ENCODE measurements at regions not wholly inside any gene's neighbourhood (a gene's known extent, or its start where the extent isn't known, plus 50 kb on each side); places are given as distances from the start of the nearest gene placed in this dataset.
"Not testable (repeated sequence)": the region's sequence is repeated elsewhere in the genome, so short reads cannot be mapped to it uniquely, and the experiment has no call there.

DNA sequence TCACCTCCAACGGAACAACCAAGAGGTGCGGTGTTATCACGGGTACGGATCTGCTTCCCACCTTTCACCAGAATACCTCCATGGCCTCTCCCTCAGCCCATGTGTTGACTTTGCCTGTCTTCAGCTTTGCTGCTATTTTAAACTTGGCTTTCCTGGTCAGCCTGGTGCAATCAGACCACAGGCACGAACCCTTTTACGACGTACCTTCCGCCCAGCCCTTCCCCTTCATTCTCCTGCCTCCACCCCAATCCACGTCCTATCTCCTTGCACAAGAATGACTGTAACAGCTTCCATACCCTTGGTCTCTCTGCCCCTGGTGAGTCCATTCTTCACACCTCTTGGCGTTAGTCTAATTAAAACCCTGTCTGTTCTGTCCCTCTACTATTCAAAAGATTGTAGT, 431.7 kb downstream of the EFNB2 start:
- Mint-ChIP-seq H3K27ac (no peak overlapping the region), H3K27me3 (no peaks in the 10 kb centered on the region), H3K4me1 (ENCODE audit: low read depth) (no peaks in the 10 kb centered on the region), H3K36me3 (ENCODE audit: low read depth) (no peaks in the 10 kb centered on the region), H3K9me3 (no peaks in the 10 kb centered on the region), H3K4me3 (no peak overlapping the region)
- no peak for DNase-seq

DNA sequence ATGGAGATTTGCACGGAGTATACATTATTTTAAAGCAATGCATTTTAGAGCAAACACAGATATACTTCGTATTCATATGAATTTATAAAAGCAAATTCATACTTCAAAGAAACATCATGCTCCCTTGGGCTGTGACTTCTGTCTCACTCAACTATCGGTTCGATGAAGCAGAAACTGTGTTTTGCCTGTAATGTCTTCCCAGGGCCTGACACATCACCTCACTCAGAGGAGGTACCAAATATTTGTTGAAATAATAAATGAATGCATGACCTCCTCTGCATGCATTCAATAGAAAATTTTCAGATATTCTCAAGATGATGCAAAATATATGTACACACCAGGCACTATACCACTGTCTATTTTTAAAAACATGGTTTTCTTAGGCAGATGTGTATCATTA, 432.7 kb downstream of the EFNB2 start:
- Mint-ChIP-seq H3K27ac (no peak overlapping the region), H3K36me3 (ENCODE audit: low read depth) (no peaks in the 10 kb centered on the region), H3K4me1 (ENCODE audit: low read depth) (no peaks in the 10 kb centered on the region), H3K27me3 (no peaks in the 10 kb centered on the region), H3K4me3 (no peak overlapping the region), H3K9me3 (no peaks in the 10 kb centered on the region)
- no peak for DNase-seq

DNA sequence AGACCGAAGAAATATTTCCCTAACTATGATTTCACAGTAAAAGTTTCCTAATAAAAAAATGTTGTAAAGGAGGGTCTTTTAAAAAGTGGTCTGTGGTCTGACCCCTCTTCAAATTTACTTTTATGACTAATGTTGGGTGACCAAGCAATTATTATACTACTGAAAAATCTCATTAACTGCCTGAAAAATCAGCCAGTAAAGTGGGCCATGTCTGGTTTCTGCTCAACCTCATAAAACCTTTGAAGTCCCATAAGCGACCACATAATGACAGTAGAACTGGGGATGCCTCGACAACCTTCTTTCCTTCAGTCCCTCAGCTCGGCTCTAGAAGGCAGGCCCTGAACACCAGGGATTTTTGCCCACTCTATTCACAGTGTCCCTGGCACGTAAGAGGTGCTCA, 434.3 kb downstream of the EFNB2 start:
- DNase-seq = no peak
- Mint-ChIP-seq H3K27me3 (no peaks in the 10 kb centered on the region), H3K9me3 (no peaks in the 10 kb centered on the region), H3K27ac (no peak overlapping the region), H3K4me3 (no peak overlapping the region), H3K4me1 (ENCODE audit: low read depth) (no peaks in the 10 kb centered on the region), H3K36me3 (ENCODE audit: low read depth) (no peaks in the 10 kb centered on the region)

DNA sequence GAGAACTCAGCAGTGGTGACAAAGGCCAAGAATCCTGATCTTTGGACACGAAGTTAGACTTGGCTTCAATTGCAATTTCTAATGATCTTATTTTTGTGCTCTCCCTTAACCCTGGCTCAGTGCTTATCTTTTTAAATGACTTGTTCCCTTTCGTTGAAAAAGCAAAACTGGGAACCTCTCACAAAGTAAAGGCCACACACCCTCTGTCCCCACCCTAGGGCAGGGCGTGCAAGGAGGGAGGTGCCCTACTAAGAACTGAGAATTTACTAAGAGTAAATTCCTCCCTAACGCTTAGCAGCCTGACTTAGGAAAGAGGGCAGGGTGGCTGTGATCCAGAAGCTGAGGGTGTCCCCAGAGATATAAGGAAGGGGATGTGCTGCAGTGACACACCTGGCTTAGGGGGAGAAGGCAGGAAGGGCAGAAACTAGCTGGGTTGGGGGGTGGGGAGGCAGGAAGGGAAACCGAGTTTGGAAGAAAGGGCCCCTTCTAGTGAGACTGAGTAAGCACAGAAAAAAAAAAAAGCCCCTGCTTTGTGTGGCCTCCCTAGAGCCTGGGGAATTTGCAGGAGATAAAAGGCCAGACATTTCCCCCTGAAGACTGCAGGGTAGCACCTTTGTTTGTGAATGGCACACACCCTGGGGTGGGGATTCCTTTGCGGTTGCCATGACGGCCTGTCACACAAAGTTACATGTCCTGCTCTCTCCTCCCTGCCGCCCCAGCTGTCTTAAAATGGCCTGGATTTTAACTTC, 435.1 kb downstream of the EFNB2 start:
- no peaks in the 10 kb centered on the region for H3K4me1 Mint-ChIP-seq (ENCODE audit: low read depth)
- H3K27ac Mint-ChIP-seq = no peak overlapping the region
- no peaks in the 10 kb centered on the region for H3K36me3 Mint-ChIP-seq (ENCODE audit: low read depth)
- H3K4me3 Mint-ChIP-seq = no peak overlapping the region
- DNase-seq = no peak
- no peaks in the 10 kb centered on the region for H3K9me3 Mint-ChIP-seq
- no peaks in the 10 kb centered on the region for H3K27me3 Mint-ChIP-seq

DNA sequence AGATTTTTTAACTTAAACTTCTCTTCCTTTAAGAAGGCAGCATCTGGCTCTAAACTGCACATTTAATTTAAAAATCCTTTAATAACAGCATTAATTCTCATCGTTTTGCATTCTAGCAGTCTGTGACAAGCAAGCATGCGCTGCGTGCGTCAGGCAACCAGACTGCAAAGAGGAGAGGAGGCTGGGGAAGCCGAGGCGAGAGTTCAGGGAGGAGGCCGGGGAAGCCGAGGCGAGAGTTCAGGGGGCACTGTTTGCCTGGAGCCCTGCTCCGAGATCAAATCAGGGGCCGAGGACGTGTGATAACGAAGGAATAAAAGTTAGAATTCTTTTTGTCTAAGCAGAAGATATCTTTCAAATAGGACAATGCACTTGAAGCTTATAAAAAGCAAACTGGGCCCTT, 435.7 kb downstream of the EFNB2 start:
- H3K4me1 Mint-ChIP-seq (ENCODE audit: low read depth) = no peaks in the 10 kb centered on the region
- no peak overlapping the region for H3K27ac Mint-ChIP-seq
- no peak for DNase-seq
- no peaks in the 10 kb centered on the region for H3K27me3 Mint-ChIP-seq
- H3K4me3 Mint-ChIP-seq = no peak overlapping the region
- no peaks in the 10 kb centered on the region for H3K36me3 Mint-ChIP-seq (ENCODE audit: low read depth)
- no peaks in the 10 kb centered on the region for H3K9me3 Mint-ChIP-seq

DNA sequence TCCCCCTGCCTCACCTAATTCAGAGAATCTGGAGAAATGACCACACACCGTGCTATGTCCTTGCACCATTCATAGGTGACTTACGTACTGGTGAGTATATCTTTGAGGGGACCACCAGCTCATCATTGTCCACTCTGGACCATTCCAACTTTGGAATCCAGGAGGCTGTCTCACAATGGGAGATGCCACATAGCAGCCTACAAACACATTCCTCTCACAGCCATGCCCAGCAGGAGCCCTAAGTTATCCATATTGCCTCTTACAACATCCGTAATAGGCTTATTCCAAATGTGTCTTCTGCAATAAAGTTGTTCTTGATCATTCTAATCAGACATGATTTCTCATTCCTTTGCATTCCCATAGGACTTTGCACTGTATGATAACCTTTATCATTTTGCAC, 436.7 kb downstream of the EFNB2 start:
- Mint-ChIP-seq H3K27ac (no peak overlapping the region), H3K9me3 (no peaks in the 10 kb centered on the region), H3K36me3 (ENCODE audit: low read depth) (no peaks in the 10 kb centered on the region), H3K27me3 (no peaks in the 10 kb centered on the region), H3K4me3 (no peak overlapping the region), H3K4me1 (ENCODE audit: low read depth) (no peaks in the 10 kb centered on the region)
- DNase-seq = no peak

DNA sequence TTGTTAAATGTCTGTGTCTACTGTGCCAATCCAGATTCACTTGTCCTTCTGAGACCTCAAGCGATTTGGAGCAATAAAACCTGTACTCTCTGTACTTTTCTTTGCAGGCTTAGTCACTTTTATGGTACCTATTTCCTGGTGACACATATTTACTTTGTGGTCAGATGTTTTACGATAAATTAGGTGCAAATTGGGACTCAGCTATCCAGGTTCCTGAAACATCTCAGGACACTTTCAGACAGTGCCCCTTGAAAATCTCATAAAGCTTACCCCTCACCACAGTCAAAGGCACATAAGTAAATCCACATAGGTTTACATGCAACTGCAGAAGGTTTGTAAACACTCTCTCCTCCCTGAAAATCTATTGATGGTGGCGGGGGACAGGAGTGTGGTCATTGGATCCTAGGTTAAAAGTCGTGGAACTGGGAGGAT, 438.8 kb downstream of the EFNB2 start:
- Mint-ChIP-seq H3K4me1 (ENCODE audit: low read depth) (no peaks in the 10 kb centered on the region), H3K27ac (no peak overlapping the region), H3K9me3 (no peaks in the 10 kb centered on the region), H3K4me3 (no peak overlapping the region), H3K27me3 (no peaks in the 10 kb centered on the region), H3K36me3 (ENCODE audit: low read depth) (no peaks in the 10 kb centered on the region)
- no peak for DNase-seq

DNA sequence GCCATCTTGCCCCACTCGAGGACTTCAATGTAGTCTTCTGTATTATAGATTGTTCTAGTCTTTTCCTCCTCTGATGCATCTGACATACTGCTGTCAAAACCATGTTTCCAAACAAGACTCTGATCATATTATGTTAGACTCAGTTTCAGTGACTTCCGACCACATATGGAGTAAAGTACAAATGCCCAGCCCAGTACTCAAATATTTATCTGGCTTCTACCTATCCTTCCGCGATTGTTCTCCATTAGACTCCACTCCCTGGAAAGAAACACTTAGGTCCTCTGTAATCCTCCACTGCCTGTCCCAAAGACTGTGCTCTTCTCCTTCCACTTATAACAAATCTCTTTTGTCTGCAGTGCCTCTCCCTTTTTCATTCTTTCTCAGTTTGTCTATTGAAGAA, 439.5 kb downstream of the EFNB2 start:
- no peaks in the 10 kb centered on the region for H3K36me3 Mint-ChIP-seq (ENCODE audit: low read depth)
- DNase-seq = no peak
- H3K9me3 Mint-ChIP-seq = no peaks in the 10 kb centered on the region
- H3K4me3 Mint-ChIP-seq = no peak overlapping the region
- no peak overlapping the region for H3K27ac Mint-ChIP-seq
- H3K27me3 Mint-ChIP-seq = no peaks in the 10 kb centered on the region
- H3K4me1 Mint-ChIP-seq (ENCODE audit: low read depth) = no peaks in the 10 kb centered on the region

DNA sequence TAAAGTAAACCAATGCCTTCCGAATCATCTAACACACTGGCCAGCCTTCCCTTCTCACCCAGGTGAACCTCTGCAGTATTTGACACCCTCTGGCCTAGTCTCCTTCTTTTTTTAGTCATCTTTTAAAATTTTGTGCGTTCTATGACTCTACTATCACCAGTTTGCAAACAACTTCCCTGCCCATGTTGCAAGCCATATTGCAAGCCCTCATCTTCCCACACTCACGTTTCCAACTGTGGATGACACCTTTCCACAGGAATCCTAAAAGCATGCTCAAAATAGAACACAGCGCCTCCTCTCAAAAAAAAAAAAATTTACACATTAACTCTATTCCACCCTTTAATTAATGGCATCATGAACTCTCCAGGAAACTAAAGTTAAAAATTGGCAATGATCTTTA, 440.1 kb downstream of the EFNB2 start:
- DNase-seq = no peak
- Mint-ChIP-seq H3K4me1 (ENCODE audit: low read depth) (no peaks in the 10 kb centered on the region), H3K27me3 (no peaks in the 10 kb centered on the region), H3K27ac (no peak overlapping the region), H3K9me3 (no peaks in the 10 kb centered on the region), H3K4me3 (no peak overlapping the region), H3K36me3 (ENCODE audit: low read depth) (no peaks in the 10 kb centered on the region)

DNA sequence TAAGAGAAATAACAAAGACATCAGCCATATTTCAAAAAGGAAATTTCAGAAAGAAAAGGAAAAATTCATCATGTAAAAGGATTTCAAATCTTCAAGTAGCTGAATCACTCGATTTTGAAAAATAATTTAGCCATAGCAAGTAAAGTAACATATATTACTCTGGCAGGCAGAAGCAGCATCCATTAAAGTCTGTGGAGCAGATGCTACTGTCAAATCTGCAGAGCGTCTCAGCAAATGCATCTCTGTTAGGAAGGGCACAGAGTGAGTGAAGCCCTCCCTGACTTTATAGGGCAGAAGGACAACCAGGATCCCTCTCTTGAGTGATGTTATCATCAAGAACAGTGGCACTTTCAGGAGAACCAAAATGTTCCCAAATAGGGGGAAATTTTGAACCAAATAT, 445.5 kb downstream of the EFNB2 start:
- DNase-seq = no peak
- Mint-ChIP-seq H3K36me3 (ENCODE audit: low read depth) (no peaks in the 10 kb centered on the region), H3K27ac (no peak overlapping the region), H3K4me1 (ENCODE audit: low read depth) (no peaks in the 10 kb centered on the region), H3K4me3 (no peak overlapping the region), H3K27me3 (no peaks in the 10 kb centered on the region), H3K9me3 (no peaks in the 10 kb centered on the region)

DNA sequence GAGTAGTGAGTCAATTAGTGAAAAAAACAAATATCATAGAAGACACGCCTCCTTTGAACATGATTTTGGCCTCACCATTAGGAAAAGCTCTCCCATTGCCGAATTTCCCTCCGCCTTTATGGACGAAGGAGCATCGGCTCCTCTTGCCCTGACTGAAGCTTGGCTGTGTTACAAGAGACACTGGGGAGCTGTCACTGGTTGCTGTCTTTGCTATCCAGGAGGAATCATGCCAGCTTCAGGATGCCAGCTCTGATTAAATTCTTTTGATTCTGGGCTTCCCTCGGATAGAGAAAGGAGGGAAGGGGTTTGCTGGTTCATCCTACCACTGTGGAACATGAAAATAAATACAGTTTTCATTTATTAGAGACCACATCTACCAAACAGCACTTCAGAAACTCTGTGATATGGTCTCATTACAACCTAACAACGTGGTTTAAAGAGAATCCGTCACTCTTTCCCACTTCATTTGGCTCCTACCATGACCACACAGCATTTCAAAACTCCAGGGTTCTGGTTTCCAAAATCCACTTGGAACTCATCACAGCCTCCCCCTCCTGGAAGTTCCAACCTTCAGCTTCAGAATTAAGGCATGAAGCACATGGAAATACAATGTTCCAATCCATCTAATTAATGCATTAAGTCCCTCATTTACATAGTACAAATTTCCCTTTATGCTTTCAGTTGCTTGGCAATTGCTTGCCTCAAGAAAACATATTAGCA, 446.0 kb downstream of the EFNB2 start:
- DNase-seq = no peak
- Mint-ChIP-seq H3K27me3 (no peaks in the 10 kb centered on the region), H3K9me3 (no peaks in the 10 kb centered on the region), H3K4me3 (no peak overlapping the region), H3K27ac (no peak overlapping the region), H3K4me1 (ENCODE audit: low read depth) (no peaks in the 10 kb centered on the region), H3K36me3 (ENCODE audit: low read depth) (no peaks in the 10 kb centered on the region)

DNA sequence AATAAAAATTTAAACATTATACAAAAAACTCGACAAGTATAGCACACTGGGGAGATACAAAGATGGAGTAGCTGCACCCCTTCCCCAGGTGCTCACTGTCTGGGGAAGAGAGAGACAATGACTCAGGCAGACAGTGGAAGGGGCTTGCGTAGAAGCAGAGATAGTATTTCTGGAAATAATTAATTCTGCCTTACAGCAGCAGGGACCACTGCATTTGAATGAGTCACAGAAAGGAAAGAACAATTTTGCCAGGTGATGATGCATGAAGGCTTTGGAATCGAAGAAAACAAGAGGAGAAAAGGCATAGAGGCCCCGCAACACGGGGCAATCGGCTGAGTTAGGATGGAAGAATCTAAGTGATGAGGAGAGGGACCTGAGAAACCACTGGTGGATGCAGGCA, 447.4 kb downstream of the EFNB2 start:
- no peaks in the 10 kb centered on the region for H3K4me1 Mint-ChIP-seq (ENCODE audit: low read depth)
- DNase-seq = no peak
- H3K4me3 Mint-ChIP-seq = no peak overlapping the region
- H3K36me3 Mint-ChIP-seq (ENCODE audit: low read depth) = no peaks in the 10 kb centered on the region
- H3K27ac Mint-ChIP-seq = no peak overlapping the region
- H3K27me3 Mint-ChIP-seq = no peaks in the 10 kb centered on the region
- H3K9me3 Mint-ChIP-seq = no peaks in the 10 kb centered on the region

DNA sequence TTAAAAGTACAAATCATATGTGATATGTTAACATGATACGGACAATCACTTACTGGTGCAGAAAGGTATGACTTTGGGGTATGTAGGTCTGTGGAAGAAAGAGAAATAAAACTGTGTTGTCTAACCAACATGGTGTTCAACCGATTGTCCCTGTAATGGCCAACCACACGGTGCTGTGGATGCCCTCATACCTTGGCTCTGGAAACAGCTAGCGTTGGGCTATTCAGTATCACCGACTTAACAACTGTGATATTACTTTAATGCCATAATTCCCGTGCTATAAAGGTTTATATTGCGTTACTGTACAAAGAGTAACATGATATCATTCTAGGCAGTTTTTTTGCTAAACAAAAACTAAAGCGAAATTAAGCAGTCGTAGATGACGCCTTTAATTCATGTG, 448.3 kb downstream of the EFNB2 start:
- no peaks in the 10 kb centered on the region for H3K27me3 Mint-ChIP-seq
- H3K27ac Mint-ChIP-seq = no peak overlapping the region
- no peak for DNase-seq
- no peaks in the 10 kb centered on the region for H3K4me1 Mint-ChIP-seq (ENCODE audit: low read depth)
- no peaks in the 10 kb centered on the region for H3K9me3 Mint-ChIP-seq
- H3K4me3 Mint-ChIP-seq = no peak overlapping the region
- H3K36me3 Mint-ChIP-seq (ENCODE audit: low read depth) = no peaks in the 10 kb centered on the region

DNA sequence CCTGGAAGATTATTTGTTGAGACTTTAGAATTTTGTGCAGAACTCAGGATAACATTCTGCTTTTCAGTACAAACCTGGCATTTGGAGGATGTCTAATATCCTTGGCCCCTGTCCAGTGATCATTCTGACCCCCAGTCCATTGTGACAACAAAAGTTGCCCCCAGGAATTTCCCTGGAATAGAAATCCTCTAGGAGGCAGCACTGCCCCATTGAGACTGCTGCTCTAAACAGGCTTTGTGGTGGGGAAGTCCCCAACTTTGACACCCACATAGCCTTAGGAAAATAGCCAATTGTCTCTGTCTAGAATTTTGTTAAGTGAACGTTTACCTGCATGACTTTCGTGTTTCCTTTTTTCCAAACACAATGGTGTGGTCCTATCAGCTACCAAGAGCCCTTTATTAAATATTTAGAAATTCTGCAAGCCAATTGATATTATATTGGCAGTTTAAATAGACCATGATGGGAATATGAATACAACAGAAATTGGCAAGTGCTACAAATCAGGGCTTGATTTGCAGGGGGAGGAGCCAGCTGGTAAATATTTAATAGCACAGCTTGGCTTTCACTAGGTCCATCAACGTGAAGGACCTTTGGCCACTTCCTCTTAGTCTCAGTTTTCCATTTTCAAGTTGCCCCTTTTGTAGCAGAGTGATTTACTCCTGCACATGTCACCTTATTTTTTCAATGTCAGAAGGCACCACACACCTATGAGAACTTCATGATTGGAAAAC, 451.7 kb downstream of the EFNB2 start:
- DNase-seq = no peak
- H3K9me3 Mint-ChIP-seq = peaks cover 4% of the 10 kb centered on the region
- no peak overlapping the region for H3K4me3 Mint-ChIP-seq
- H3K4me1 Mint-ChIP-seq (ENCODE audit: low read depth) = no peaks in the 10 kb centered on the region
- no peaks in the 10 kb centered on the region for H3K27me3 Mint-ChIP-seq
- H3K27ac Mint-ChIP-seq = no peak overlapping the region
- no peaks in the 10 kb centered on the region for H3K36me3 Mint-ChIP-seq (ENCODE audit: low read depth)

DNA sequence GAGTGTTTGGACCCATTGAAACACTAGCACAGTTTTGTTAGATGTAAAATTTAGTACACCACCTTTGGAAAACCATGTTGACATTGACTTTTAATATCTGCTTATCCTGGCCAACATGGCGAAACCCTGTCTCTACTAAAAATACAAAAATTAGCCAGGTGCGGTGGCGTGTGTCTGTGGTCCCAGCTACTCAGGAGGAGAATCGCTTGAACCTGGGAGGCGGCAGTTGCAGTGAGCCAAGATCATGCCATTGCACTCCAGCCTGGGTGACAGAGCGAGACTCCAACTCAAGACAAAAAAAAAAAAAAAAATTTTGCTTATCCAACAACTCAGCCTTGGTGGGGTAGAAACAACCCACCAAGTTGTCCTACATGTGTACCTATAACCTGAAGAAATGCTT, 454.2 kb downstream of the EFNB2 start:
- H3K9me3 Mint-ChIP-seq; H3K27me3 Mint-ChIP-seq; H3K27ac Mint-ChIP-seq; H3K36me3 Mint-ChIP-seq (ENCODE audit: low read depth); H3K4me3 Mint-ChIP-seq; H3K4me1 Mint-ChIP-seq (ENCODE audit: low read depth); DNase-seq: not testable (repeated sequence)

All from activated T-cell treated with anti-CD3 and anti-CD28 coated beads, Interleukin-2, amount 50 U/mL, for 24 hours (primary cell).